ENCODE measurements at regions not wholly inside any gene's neighbourhood (a gene's known extent, or its start where the extent isn't known, plus 50 kb on each side); places are given as distances from the start of the nearest gene placed in this dataset.

GRCh38 chr3:80006315-80006714 lies 238.5 kb upstream of the ROBO1 start:
- TF ChIP-seq POLR2A (IDR thresholded peaks at IDR 0.05; ENCODE audit: low read depth, low read length) (no peak), TAF1 (IDR thresholded peaks at IDR 0.05; ENCODE audit: borderline replicate concordance, low read depth, low read length) (no peak), POLR2AphosphoS5 (IDR thresholded peaks at IDR 0.05; ENCODE audit: low read depth, low read length) (no peak)
